K562 (cell line): ENCODE measurements at regions not wholly inside any gene's neighbourhood (a gene's known extent, or its start where the extent isn't known, plus 50 kb on each side); places are given as distances from the start of the nearest gene placed in this dataset.

ENCODE experiments used
- ATAC-seq: fragments of 200-7000 bp; cut with Tn5 transposase; 3 replicates; pipeline ENCODE4 v1.9.1; 2020; ENCODE audit warnings: moderate library complexity
- BruUV-seq: library from RNA; stranded (reverse); fragments of 400-500 nt; replicated peaks from 2 replicates; lab custom pipeline; 2021; lab: Mats Ljungman, UMichigan
- CTCF ChIA-PET: fragments of 300-600 bp; formaldehyde crosslinking; extraction: SDS; loops from one replicate; lab custom pipeline; 2021; ENCODE audit warnings: low intra/inter-chr PET ratio; lab: Yijun Ruan, JAX
- POLR2A ChIA-PET: fragments of 300-600, 350-650 bp; sonication (Branson Sonifier 250); formaldehyde crosslinking; extraction: SDS; loops from one replicate; lab custom pipeline; 2021; ENCODE audit warnings: antibody characterized with exemption, inconsistent platforms; lab: Yijun Ruan, JAX
- DNase-seq, 4 experiments: peaks; one replicate each; pipeline versions ENCODE4 v3.0.0 to v3.0.0-alpha.2; 2011 to 2018; ENCODE audit warnings: low spot score in 3 of 4, mixed read lengths in 3 of 4; ENCODE audit errors: extremely low read depth in 1 of 4
- FAIRE-seq: peaks from 2 replicates; lab custom pipeline; 2011; peaks lifted over from hg19 to GRCh38; lab: Jason Lieb, UNC
- H2AFZ ChIP-seq: 2 replicates; pipeline ENCODE4 v1.6.0; 2011; ENCODE audit warnings: low read depth, low read length, control low read depth, inconsistent platforms
- H3K27ac ChIP-seq: fragments of 200-600 bp; 3 replicates; pipeline ENCODE4 v1.8.0; 2011; ENCODE audit warnings: low read depth, mild to moderate bottlenecking, control low read depth, inconsistent platforms, low read length, moderate library complexity, mixed read lengths; ENCODE audit errors: extremely low read depth
- H3K27me3 ChIP-seq, 2 experiments: fragments of 300-600 bp in 1 of 2; 2 replicates in 1 of 2; 3 replicates in 1 of 2; pipeline versions ENCODE4 v1.6.0 to v1.8.0; 2011; ENCODE audit warnings: inconsistent platforms in 2 of 2, low read length in 2 of 2, mild to moderate bottlenecking in 1 of 2, mixed read lengths in 1 of 2, moderate library complexity in 1 of 2; ENCODE audit not compliant: control insufficient read depth in 2 of 2, insufficient read depth in 2 of 2
- H3K36me3 ChIP-seq: fragments of 300-600 bp; 3 replicates; pipeline ENCODE4 v1.8.0; 2011; ENCODE audit warnings: mild to moderate bottlenecking, low read length, inconsistent platforms; ENCODE audit not compliant: control insufficient read depth, insufficient read depth
- H3K4me1 ChIP-seq, 2 experiments: fragments of 200-600 bp in 1 of 2; replicated peaks in 1 of 2; 2 replicates in 1 of 2; 3 replicates in 1 of 2; pipeline versions ENCODE4 v1.5.1 to v1.8.0; 2011; ENCODE audit warnings: inconsistent platforms in 2 of 2, low read length in 2 of 2, mild to moderate bottlenecking in 1 of 2, mixed read lengths in 1 of 2, moderate library complexity in 1 of 2; ENCODE audit not compliant: control insufficient read depth in 2 of 2, insufficient read depth in 2 of 2
- H3K4me2 ChIP-seq: 2 replicates; pipeline ENCODE4 v1.6.1; 2011; ENCODE audit warnings: low read length, control low read depth, inconsistent platforms, mixed read lengths; ENCODE audit not compliant: insufficient read depth
- H3K4me3 ChIP-seq: fragments of 200-600 bp; sonication (generic), shearing (Covaris generic); 2 replicates; pipeline ENCODE4 v1.5.1; 2016; ENCODE audit warnings: control low read depth, inconsistent platforms
- H3K79me2 ChIP-seq: fragments of 200-600 bp; 3 replicates; pipeline ENCODE4 v1.8.0; 2011; ENCODE audit warnings: low read length, inconsistent platforms; ENCODE audit not compliant: control insufficient read depth, insufficient read depth
- H3K9ac ChIP-seq, 2 experiments: 2 replicates each; pipeline versions ENCODE4 v1.6.0 to v1.6.1; 2011; ENCODE audit warnings: low read depth in 2 of 2, low read length in 2 of 2, control low read depth in 1 of 2, inconsistent platforms in 1 of 2, mild to moderate bottlenecking in 1 of 2, mixed read lengths in 1 of 2; ENCODE audit not compliant: insufficient read depth in 1 of 2
- H3K9me1 ChIP-seq: one replicate; pipeline ENCODE4 v1.6.0; 2011; ENCODE audit warnings: inconsistent platforms, mild to moderate bottlenecking, low read length, moderate library complexity; ENCODE audit not compliant: control insufficient read depth, insufficient read depth
- H3K9me3 ChIP-seq: replicated peaks from 2 replicates; pipeline ENCODE4 v1.5.1; 2011; ENCODE audit warnings: low read depth, low read length, inconsistent platforms; ENCODE audit not compliant: control insufficient read depth, insufficient read depth
- H4K20me1 ChIP-seq: replicated peaks from 2 replicates; pipeline ENCODE4 v1.6.1; 2011; ENCODE audit warnings: low read length, inconsistent platforms, mixed read lengths; ENCODE audit not compliant: control insufficient read depth, insufficient read depth
- CREBBP ChIP-seq: IDR thresholded peaks from one replicate; pipeline ENCODE4 v1.6.1; 2012; ENCODE audit warnings: low read depth, mild to moderate bottlenecking, control low read depth, inconsistent platforms, low read length
- FOSL1 ChIP-seq: fragments of 200-800 bp; sonication (Bioruptor generic); conservative IDR thresholded peaks from 2 replicates; pipeline ENCODE4 v1.6.1; 2016; ENCODE audit warnings: missing genetic modification characterization, missing compliant biosample characterization
- KDM5B ChIP-seq: fragments of 200-600 bp; sonication (generic); IDR thresholded peaks from 2 replicates; pipeline ENCODE4 v1.6.1; 2012; ENCODE audit warnings: low read depth, mild to moderate bottlenecking, moderate library complexity, low read length, control low read depth, inconsistent platforms; ENCODE audit not compliant: insufficient replicate concordance
- NFXL1 ChIP-seq: fragments of 450-650 bp; formaldehyde crosslinking; IDR thresholded peaks from 2 replicates; pipeline ENCODE4 v1.4.0; 2021; ENCODE audit warnings: mild to moderate bottlenecking
- PATZ1 ChIP-seq: fragments of 250-450 bp; sonication (Bioruptor Pico); IDR thresholded peaks from 2 replicates; pipeline ENCODE4 v1.5.0; 2020; ENCODE audit warnings: mild to moderate bottlenecking, borderline replicate concordance
- PTRF ChIP-seq: fragments of 450-650 bp; IDR thresholded peaks from 2 replicates; pipeline ENCODE4 v1.6.1; 2016; ENCODE audit warnings: mild to moderate bottlenecking, missing genetic modification characterization, missing compliant biosample characterization
- RBM34 ChIP-seq: fragments of 200-400 bp; formaldehyde crosslinking; IDR thresholded peaks from 2 replicates; pipeline ENCODE4 v1.6.1; 2018; ENCODE audit warnings: low read length, borderline replicate concordance; ENCODE audit not compliant: insufficient read depth
- SLC30A9 ChIP-seq: fragments of 250-450 bp; sonication (Bioruptor Pico); IDR thresholded peaks from 2 replicates; pipeline ENCODE4 v1.8.0; 2022; ENCODE audit warnings: mild to moderate bottlenecking, moderate library complexity
- TRIM28 ChIP-seq: fragments of 450-650 bp; IDR thresholded peaks from 2 replicates; pipeline ENCODE4 v1.6.1; 2017
- XRCC3 ChIP-seq: fragments of 450-650 bp; IDR thresholded peaks from 2 replicates; pipeline ENCODE4 v1.6.1; 2017; ENCODE audit warnings: mild to moderate bottlenecking, moderate library complexity
- ZNF197 ChIP-seq: fragments of 200-800 bp; sonication (Bioruptor generic); IDR thresholded peaks from 2 replicates; pipeline ENCODE4 v1.6.1; 2016; ENCODE audit warnings: low read depth, missing genetic modification characterization, missing compliant biosample characterization
- ZNF740 ChIP-seq, 3 experiments: fragments of 200-800 bp in 1 of 3; sonication (Bioruptor generic) in 1 of 3; sonication (generic) in 1 of 3; formaldehyde crosslinking in 1 of 3; IDR thresholded peaks; 2 replicates each; pipeline versions ENCODE4 v1.6.1 to v1.8.0; 2016 to 2022; ENCODE audit warnings: mild to moderate bottlenecking in 2 of 3, missing compliant biosample characterization in 2 of 3, missing genetic modification characterization in 2 of 3, missing genetic modification reagents in 1 of 3
- ZNF76 ChIP-seq: fragments of 250-450 bp; sonication (Bioruptor Pico); IDR thresholded peaks from 2 replicates; pipeline ENCODE4 v1.4.0; 2020; ENCODE audit warnings: mild to moderate bottlenecking, moderate library complexity, borderline replicate concordance
- ZNF766 ChIP-seq: fragments of 200-800 bp; sonication (Bioruptor generic); conservative IDR thresholded peaks from 2 replicates; pipeline ENCODE4 v1.6.1; 2016; ENCODE audit warnings: missing genetic modification characterization, missing compliant biosample characterization
- in situ Hi-C: fragments of 300-500 bp; cut with MboI; formaldehyde crosslinking; loops from 4 replicates; pipeline ENCODE4 v1.15.0; 2018; ENCODE audit warnings: inconsistent platforms, mixed read lengths
- intact Hi-C: fragments of 100-400 bp; cut with micrococcal nuclease; formaldehyde crosslinking; loops from 2 replicates; pipeline ENCODE4 v1.14.2; 2022

- Histone ChIP-seq H3K4me3 (no peak overlapping the region), H3K27ac (no peak overlapping the region), H3K4me2 (no peak overlapping the region), H4K20me1 (no peaks in the 10 kb centered on the region), H3K36me3 (no peaks in the 10 kb centered on the region), H3K9me1 (no peaks in the 10 kb centered on the region), H2AFZ (no peak overlapping the region), H3K9me3 (no peaks in the 10 kb centered on the region)
- DNase-seq, result no peak
- BruUV-seq, result no TSS peak
- POLR2A ChIA-PET, result interaction anchor here (0.6 kb wide), 1 partner anchor 1008 kb away, joined by 3 read pairs; no protein-coding TSS in a partner anchor
- in situ Hi-C loops, result no loop called here
- FAIRE-seq, result no peak
- no peak for TF ChIP-seq RBM34
- TF ChIP-seq SLC30A9 (CRISPR knock-in tag), result no peak
- TF ChIP-seq, all 486 proteins: peak for 0
- CTCF ChIA-PET, result no interaction called here
- no peak for ATAC-seq
- Histone ChIP-seq H3K4me1 (no peaks in the 10 kb centered on the region), H3K79me2 (no peaks in the 10 kb centered on the region), H3K27me3 (no peaks in the 10 kb centered on the region), H3K9ac (no peak overlapping the region)
- intact Hi-C loops, result no loop called here
Observed at GRCh38 chr7:159329818-159330378, 185.2 kb upstream of the VIPR2 start.

GRCh38 chr7:159328096-159328495 lies 183.4 kb upstream of the VIPR2 start:
- ATAC-seq, result no peak
- in situ Hi-C loops, result no loop called here
- no peak for FAIRE-seq
- Histone ChIP-seq H3K9me3 (no peaks in the 10 kb centered on the region), H2AFZ (no peak overlapping the region), H3K36me3 (no peaks in the 10 kb centered on the region), H3K27me3 (no peaks in the 10 kb centered on the region), H3K27ac (no peak overlapping the region), H3K9ac (no peak overlapping the region), H3K4me2 (no peak overlapping the region), H3K9me1 (no peaks in the 10 kb centered on the region), H3K4me1 (no peaks in the 10 kb centered on the region), H3K79me2 (no peaks in the 10 kb centered on the region), H4K20me1 (no peaks in the 10 kb centered on the region), H3K4me3 (no peak overlapping the region)
- BruUV-seq, result no TSS peak
- CTCF ChIA-PET, result no interaction called here
- intact Hi-C loops, result no loop called here
- POLR2A ChIA-PET, result no interaction called here
- DNase-seq, result no peak
- no peak for TF ChIP-seq ZNF740 (CRISPR knock-in tag; IDR thresholded peaks at IDR 0.05)
- TF ChIP-seq ZNF740 (tag; IDR thresholded peaks at IDR 0.05), result no peak
- TF ChIP-seq ZNF76, result no peak
- peak; percentile 99 for TF ChIP-seq TRIM28
- TF ChIP-seq ZNF766 (CRISPR knock-in tag), result no peak
- TF ChIP-seq ZNF197 (CRISPR knock-in tag), result no peak
- TF ChIP-seq KDM5B, result no peak
- no peak for TF ChIP-seq PATZ1 (CRISPR knock-in tag)
- no peak for TF ChIP-seq CREBBP
- TF ChIP-seq XRCC3, result 0 out of 2 replicates have a peak, but pooled peaks have one; percentile 77
- peak; percentile 60 for TF ChIP-seq FOSL1 (tag)
- no peak for TF ChIP-seq PTRF (tag)
- no peak for TF ChIP-seq NFXL1
